Panc1 (cell line): ENCODE measurements at regions not wholly inside any gene's neighbourhood (a gene's known extent, or its start where the extent isn't known, plus 50 kb on each side); places are given as distances from the start of the nearest gene placed in this dataset.

Experiments
- POLR2AphosphoS5 ChIP-seq: IDR thresholded peaks from 2 replicates; pipeline ENCODE4 v1.6.1; 2012; ENCODE audit warnings: mild to moderate bottlenecking, low read depth, low read length, moderate library complexity
- TF ChIP-seq, protein P1 (sequence below): fragments of 450-650 bp; IDR thresholded peaks from 2 replicates; pipeline ENCODE4 v1.5.1; 2017; ENCODE audit warnings: mild to moderate bottlenecking

DNA sequence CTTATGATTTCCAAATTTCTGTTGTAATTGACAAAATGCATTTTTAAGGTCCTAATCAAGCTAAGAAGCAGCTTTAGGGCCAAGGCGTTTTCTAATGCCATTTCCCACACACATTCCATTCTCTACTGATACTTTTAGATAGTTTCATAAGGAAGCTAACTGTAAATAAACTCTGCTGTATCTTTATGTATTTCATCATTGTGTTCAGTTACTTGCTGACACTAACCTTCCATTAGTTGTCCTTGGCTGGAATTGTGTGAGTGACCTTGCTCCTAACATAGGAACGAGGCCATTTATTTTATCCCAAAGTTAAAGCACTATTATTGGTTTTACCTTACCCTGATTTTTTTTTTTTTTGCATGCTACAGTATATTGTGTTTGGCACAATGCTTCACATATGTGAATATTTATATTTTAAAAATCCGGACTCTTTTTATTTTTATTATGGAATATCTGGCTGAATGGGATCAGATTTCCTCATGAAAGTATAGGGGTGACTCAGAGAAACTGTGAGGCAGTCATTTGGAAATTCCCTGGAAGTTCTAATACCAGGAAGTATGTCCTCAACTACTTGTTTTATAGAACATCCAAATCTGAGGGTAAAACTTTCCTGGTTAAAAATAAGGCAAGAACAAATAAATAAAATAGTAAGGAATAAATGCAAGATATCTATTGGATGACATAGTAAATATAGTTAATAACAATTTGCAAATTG lies 62.7 kb upstream of the SORBS2 start:
- TF ChIP-seq POLR2AphosphoS5 = no peak
- TF ChIP-seq, protein P1, sequence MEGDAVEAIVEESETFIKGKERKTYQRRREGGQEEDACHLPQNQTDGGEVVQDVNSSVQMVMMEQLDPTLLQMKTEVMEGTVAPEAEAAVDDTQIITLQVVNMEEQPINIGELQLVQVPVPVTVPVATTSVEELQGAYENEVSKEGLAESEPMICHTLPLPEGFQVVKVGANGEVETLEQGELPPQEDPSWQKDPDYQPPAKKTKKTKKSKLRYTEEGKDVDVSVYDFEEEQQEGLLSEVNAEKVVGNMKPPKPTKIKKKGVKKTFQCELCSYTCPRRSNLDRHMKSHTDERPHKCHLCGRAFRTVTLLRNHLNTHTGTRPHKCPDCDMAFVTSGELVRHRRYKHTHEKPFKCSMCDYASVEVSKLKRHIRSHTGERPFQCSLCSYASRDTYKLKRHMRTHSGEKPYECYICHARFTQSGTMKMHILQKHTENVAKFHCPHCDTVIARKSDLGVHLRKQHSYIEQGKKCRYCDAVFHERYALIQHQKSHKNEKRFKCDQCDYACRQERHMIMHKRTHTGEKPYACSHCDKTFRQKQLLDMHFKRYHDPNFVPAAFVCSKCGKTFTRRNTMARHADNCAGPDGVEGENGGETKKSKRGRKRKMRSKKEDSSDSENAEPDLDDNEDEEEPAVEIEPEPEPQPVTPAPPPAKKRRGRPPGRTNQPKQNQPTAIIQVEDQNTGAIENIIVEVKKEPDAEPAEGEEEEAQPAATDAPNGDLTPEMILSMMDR = no peak
